Cardiac fibroblast (primary cell): ENCODE measurements at regions not wholly inside any gene's neighbourhood (a gene's known extent, or its start where the extent isn't known, plus 50 kb on each side); places are given as distances from the start of the nearest gene placed in this dataset.

Experiments used
- DNase-seq, 2 donors: peaks; one replicate each; pipeline versions ENCODE4 v3.0.0 to v3.0.0-alpha.2; 2010; ENCODE audit warnings: low read depth in 2 of 2
- H3K4me3 ChIP-seq, 2 donors: replicated peaks in 1 of 2; 1 replicate in 1 of 2; 2 replicates in 1 of 2; pipeline ENCODE4 v1.5.1; 2011; ENCODE audit warnings: low read depth in 2 of 2, low read length in 2 of 2, mild to moderate bottlenecking in 2 of 2, moderate library complexity in 1 of 2
- TF ChIP-seq, protein P1 (sequence below): IDR thresholded peaks from one replicate; pipeline ENCODE4 v1.5.1; 2011; ENCODE audit warnings: low read depth, mild to moderate bottlenecking, low read length, inconsistent platforms

DNA sequence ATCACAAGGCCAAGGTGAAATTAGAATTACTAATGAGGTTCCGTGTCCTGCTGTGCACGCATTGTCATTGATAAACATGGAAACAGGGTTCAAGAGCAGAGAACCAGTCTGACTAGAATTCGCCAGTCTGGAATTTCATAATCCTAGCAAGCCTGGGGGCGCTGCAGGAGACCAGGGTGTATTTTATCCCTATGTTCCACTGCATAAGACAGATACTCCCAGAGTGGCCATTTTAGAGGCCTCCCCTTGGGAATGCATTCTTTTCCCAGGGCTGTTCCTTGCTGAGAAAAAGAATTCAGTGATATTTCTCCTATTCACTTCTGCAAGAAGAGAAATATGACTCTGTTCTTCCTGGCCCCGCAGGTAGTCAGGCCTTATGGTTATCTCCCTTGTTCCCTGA is 1387.7 kb downstream of the MAT2B start:
- TF ChIP-seq, protein P1, sequence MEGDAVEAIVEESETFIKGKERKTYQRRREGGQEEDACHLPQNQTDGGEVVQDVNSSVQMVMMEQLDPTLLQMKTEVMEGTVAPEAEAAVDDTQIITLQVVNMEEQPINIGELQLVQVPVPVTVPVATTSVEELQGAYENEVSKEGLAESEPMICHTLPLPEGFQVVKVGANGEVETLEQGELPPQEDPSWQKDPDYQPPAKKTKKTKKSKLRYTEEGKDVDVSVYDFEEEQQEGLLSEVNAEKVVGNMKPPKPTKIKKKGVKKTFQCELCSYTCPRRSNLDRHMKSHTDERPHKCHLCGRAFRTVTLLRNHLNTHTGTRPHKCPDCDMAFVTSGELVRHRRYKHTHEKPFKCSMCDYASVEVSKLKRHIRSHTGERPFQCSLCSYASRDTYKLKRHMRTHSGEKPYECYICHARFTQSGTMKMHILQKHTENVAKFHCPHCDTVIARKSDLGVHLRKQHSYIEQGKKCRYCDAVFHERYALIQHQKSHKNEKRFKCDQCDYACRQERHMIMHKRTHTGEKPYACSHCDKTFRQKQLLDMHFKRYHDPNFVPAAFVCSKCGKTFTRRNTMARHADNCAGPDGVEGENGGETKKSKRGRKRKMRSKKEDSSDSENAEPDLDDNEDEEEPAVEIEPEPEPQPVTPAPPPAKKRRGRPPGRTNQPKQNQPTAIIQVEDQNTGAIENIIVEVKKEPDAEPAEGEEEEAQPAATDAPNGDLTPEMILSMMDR: no peak
- H3K4me3 ChIP-seq: no peak overlapping the region
- no peak for DNase-seq

DNA sequence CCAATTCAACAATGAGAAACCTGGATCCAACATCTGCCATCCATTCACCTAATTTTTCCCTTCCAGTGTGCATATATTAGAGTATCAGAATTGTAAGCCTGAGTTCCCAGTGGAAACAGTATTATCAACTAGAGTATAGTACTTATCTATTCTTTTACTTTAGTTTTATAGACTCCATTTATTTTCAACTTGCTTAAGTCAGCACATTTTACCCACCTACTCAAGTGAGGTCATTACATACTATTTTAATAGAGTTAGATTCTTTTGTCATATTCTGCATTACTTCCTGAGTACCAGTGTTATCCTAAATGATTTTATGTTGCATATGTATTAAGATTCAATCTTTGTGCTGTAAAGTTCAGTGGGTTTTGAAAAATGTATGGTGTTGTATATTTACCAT is 1393.3 kb downstream of the MAT2B start:
- H3K4me3 ChIP-seq: no peak overlapping the region
- DNase-seq: no peak
- TF ChIP-seq, protein P1: no peak

DNA sequence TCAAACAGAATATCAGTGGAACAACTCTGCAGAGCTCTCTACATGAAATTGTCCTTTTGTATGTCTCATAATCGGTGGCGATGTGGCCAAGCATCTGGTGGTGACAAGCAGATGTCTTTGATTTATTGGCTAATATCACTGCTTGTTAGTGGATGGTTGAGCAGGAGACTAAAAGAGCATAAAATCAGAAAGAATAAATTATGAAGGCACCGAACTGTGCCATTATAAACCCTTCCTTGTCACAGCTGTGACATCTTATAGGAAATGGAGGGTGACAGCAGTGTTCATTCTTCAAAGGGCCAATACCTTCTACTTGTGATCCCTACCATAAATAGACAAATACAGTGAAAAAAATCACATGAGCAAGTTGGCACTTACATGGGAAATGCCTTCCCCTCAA is 1404.3 kb downstream of the MAT2B start:
- TF ChIP-seq, protein P1: no peak

DNA sequence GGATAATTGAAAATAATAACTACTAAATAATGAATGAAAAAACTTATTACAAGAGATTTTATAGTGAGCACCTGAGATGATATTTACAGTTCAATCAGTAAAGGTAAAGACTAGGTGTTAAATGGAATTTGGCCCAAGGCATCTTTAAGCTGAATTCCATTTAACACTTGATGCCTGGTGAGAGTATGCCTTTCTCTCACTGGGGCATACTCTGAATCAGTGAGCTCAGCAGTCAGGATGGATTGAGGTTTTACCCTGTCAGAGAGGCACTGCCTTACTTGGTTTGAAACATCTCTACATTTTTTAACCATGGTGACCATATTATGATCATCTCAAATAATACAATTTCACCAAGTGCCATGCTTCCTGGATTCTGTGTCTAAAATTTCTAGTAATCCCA is 1416.3 kb downstream of the MAT2B start:
- no peak overlapping the region for H3K4me3 ChIP-seq
- no peak for DNase-seq
- TF ChIP-seq, protein P1: no peak

More for the DNA sequence above, 1404.3 kb downstream of the MAT2B start:
- DNase-seq: no peak
- no peak overlapping the region for H3K4me3 ChIP-seq

DNA sequence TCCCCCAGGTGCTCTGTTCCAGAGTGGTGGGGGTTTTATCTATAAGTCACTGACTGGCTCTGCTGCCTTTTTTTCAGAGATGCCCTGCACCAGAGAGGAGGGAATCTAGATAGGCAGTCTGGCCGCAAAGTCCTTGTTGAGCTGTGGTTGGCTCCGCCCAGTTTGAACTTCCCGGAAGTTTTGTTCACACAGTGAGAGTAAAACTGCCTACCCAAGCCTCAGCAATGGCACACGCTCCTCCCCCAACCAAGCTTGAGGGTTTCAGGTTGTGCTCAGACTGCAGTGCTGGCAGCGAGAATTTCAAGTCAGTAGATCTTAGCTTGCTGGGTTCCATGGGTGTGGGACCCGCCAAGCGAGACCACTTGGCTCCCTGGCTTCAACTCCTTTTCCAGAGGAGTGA is 1428.6 kb downstream of the MAT2B start:
- no peak for DNase-seq
- no peak overlapping the region for H3K4me3 ChIP-seq
- TF ChIP-seq, protein P1: no peak

DNA sequence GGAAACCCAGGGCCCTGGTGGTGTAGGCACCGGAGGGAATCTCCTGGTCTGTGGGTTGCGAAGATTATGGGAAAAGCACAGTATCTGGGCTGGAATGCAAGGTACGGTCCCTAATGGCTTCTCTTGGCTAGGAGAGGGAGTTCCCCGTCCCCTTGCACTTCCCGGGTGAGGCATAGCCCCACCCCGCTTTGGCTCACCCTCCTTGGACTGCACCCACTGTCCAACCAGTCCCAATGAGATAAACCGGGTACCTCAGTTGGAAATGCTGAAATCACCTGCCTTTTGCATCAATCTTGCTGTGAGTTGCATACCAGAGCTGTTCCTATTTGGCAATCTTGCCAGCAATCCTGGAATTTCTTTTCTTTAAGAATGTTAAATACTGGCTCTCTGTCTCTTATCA is 1429.1 kb downstream of the MAT2B start:
- TF ChIP-seq, protein P1: no peak

DNA sequence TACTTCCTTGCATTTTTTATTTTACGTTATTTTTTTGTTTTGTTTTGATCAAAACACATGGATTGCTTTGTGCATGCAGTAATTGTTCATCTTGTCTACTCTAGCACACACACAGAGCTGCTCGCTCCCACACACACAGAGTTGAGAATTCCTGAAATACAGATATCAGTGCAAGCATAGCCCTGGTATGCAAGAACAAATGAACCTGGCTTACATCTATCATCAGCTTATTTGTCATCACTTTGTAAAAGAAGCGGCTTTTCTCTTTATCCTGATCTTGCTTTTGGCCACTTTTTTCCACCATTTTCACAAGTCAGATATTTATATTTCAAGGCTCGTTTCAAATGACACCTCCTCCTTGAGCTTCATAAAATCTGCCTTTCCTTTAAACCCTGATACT is 1435.7 kb downstream of the MAT2B start:
- DNase-seq: no peak
- TF ChIP-seq, protein P1: no peak
- H3K4me3 ChIP-seq: no peak overlapping the region

More for the DNA sequence above, 1429.1 kb downstream of the MAT2B start:
- DNase-seq: no peak
- H3K4me3 ChIP-seq: no peak overlapping the region
